Skeletal muscle satellite cell (primary cell): ENCODE measurements at regions not wholly inside any gene's neighbourhood (a gene's known extent, or its start where the extent isn't known, plus 50 kb on each side); places are given as distances from the start of the nearest gene placed in this dataset.
"Not testable (repeated sequence)": the region's sequence is repeated elsewhere in the genome, so short reads cannot be mapped to it uniquely, and the experiment has no call there.

Experiments used
- H3K27me3 ChIP-seq: 2 replicates; pipeline ENCODE4 v1.7.0; 2013; ENCODE audit warnings: low read length; ENCODE audit not compliant: control insufficient read depth, insufficient read depth
- H3K36me3 ChIP-seq: 2 replicates; pipeline ENCODE4 v1.7.0; 2013; ENCODE audit warnings: mild to moderate bottlenecking, control low read depth, low read length; ENCODE audit not compliant: insufficient read depth
- H3K4me1 ChIP-seq: 2 replicates; pipeline ENCODE4 v1.7.0; 2013; ENCODE audit warnings: low read length; ENCODE audit not compliant: control insufficient read depth, insufficient read depth
- H3K4me2 ChIP-seq: 2 replicates; pipeline ENCODE4 v1.7.0; 2013; ENCODE audit warnings: mild to moderate bottlenecking, low read length
- H3K4me3 ChIP-seq: 2 replicates; pipeline ENCODE4 v1.7.0; 2013; ENCODE audit warnings: low read length
- H3K9ac ChIP-seq: 2 replicates; pipeline ENCODE4 v1.7.0; 2013; ENCODE audit warnings: mild to moderate bottlenecking, low read depth, low read length, moderate library complexity
- H3K9me3 ChIP-seq: replicated peaks from 2 replicates; pipeline ENCODE4 v1.7.0; 2013; ENCODE audit warnings: mild to moderate bottlenecking, control low read depth, low read length

DNA sequence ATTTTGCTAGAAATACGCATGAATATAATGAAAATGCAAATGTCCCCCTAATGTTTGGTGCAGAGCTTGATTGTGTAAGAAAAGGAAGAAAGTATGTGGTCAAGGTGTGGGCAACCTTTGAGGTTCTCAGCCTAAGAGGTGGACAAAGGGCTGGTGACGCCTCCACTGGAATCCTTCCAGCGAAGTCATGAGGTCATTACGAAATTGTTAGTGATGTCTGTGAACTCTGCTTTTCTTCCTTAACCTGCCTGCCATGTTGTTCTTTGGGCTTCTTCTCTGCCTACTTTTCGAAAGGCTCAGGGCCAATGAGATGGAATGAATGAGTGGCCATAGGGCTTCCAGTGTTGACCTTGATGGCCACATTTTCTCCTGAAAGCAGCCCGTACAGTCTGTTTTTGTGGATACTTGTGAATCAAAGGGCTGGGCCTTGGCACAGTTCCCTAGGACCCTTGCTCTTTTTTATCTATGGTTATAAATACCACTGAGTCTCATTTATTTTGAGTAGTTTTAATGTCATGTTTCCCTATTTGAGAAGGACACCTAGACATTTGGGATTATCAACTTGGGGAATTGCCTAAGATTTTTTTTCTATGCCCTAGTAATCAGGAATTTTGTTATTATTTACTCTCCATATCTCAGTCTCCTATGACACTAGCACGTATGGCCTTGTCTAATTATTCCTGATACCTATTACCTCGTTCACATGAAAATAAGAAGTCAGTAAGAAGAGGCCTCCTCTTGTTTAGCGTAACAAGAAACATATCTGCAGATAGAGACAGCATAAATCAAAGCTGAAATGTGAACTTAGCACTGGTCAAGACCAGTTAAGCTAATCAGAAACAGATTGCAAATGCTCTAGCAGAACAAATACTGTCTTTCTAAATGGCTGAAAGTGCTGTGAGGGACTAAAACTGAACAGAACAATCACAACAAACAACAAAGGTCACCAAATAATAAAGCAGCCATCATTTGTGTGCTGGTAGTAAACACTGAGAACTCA lies 334.6 kb downstream of the BCL2L11 start:
- H3K9me3 ChIP-seq, H3K36me3 ChIP-seq, H3K4me1 ChIP-seq, H3K9ac ChIP-seq, H3K4me3 ChIP-seq, H3K27me3 ChIP-seq, H3K4me2 ChIP-seq: not testable (repeated sequence)

DNA sequence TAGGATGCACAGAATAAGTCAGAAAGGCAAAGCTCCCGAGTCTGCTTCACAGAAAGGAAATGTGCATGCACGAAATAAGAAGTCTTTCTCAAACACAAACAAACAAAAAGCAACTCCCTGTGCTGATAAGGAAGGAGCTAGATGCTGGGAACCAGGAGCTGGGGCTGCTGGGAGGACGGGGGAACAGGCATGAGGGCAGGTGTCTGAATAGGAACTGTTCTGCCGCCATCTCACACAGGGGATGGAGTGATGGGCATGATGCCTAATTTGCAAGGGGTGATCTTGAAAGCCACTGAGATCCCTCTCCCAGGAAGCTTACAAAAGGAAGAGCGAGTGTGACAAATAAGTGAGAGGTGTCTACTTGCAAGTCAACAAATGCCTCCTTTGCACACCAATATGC lies 336.5 kb downstream of the BCL2L11 start:
- H3K9ac ChIP-seq, H3K4me2 ChIP-seq, H3K27me3 ChIP-seq, H3K9me3 ChIP-seq, H3K4me3 ChIP-seq, H3K4me1 ChIP-seq, H3K36me3 ChIP-seq: not testable (repeated sequence)

- not testable (repeated sequence) for H3K36me3 ChIP-seq, H3K27me3 ChIP-seq, H3K4me1 ChIP-seq, H3K4me3 ChIP-seq, H3K4me2 ChIP-seq, H3K9ac ChIP-seq, H3K9me3 ChIP-seq
These were observed 340.2 kb downstream of the BCL2L11 start for GRCh38 chr2:111460901-111461300.

GRCh38 chr2:111461831-111462230 lies 341.1 kb downstream of the BCL2L11 start:
- H3K9me3 ChIP-seq, H3K4me2 ChIP-seq, H3K27me3 ChIP-seq, H3K4me1 ChIP-seq, H3K36me3 ChIP-seq, H3K4me3 ChIP-seq, H3K9ac ChIP-seq: not testable (repeated sequence)

DNA sequence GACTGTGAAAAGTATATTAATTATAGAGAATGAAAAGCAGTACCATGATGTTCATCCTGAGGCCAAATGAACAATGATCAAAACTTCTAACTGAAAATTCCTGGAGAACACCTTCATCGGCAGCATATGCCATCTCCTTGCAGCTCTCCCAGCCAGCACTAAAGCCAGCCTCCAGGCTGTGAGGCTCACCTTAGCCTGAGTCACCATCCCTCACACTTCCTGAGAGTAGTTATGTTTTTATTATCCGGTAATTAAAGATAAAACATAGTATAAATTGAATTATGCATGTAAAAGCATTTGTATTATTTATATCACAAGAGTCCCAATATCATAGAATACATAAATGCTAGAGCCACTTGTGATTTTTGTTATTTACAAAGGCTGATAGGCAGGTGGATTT lies 341.9 kb downstream of the BCL2L11 start:
- H3K27me3 ChIP-seq, result not testable (repeated sequence)

GRCh38 chr2:111463238-111463848 lies 342.6 kb downstream of the BCL2L11 start:
- not testable (repeated sequence) for H3K9me3 ChIP-seq, H3K27me3 ChIP-seq, H3K9ac ChIP-seq, H3K4me1 ChIP-seq, H3K4me3 ChIP-seq, H3K36me3 ChIP-seq
- H3K4me2 ChIP-seq, result peak overlapping the region; percentile 59

More for the DNA sequence above, 341.9 kb downstream of the BCL2L11 start:
- not testable (repeated sequence) for H3K4me2 ChIP-seq, H3K9ac ChIP-seq, H3K4me3 ChIP-seq, H3K36me3 ChIP-seq, H3K9me3 ChIP-seq, H3K4me1 ChIP-seq

DNA sequence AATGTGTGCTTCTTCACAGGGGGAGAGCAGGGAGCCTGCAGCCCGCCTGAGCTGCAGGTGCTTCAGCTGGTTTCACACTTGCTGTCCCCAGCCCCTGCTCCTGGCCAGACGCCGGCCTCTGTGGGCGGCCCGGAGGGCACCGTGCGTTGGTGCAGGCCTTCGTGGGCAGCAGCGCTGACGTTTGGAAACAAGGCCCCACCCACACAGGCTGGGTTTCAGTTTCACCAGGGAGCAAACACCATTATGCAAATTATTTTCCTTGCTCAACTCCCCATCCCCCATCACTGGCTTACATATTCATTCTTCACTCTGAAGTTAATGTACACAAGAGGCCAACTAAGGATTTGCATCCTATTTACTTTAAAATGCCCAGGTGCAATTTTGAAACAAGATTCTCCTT lies 343.2 kb downstream of the BCL2L11 start:
- not testable (repeated sequence) for H3K27me3 ChIP-seq, H3K36me3 ChIP-seq, H3K9me3 ChIP-seq, H3K4me1 ChIP-seq, H3K9ac ChIP-seq, H3K4me3 ChIP-seq
- peak overlapping the region; percentile 59 for H3K4me2 ChIP-seq

- not testable (repeated sequence) for H3K4me1 ChIP-seq, H3K27me3 ChIP-seq, H3K36me3 ChIP-seq, H3K9ac ChIP-seq, H3K9me3 ChIP-seq
- Histone ChIP-seq H3K4me2 (peak overlapping the region; percentile 58), H3K4me3 (peak overlapping the region; percentile 42)
These were observed 343.7 kb downstream of the BCL2L11 start for GRCh38 chr2:111464367-111464766.

DNA sequence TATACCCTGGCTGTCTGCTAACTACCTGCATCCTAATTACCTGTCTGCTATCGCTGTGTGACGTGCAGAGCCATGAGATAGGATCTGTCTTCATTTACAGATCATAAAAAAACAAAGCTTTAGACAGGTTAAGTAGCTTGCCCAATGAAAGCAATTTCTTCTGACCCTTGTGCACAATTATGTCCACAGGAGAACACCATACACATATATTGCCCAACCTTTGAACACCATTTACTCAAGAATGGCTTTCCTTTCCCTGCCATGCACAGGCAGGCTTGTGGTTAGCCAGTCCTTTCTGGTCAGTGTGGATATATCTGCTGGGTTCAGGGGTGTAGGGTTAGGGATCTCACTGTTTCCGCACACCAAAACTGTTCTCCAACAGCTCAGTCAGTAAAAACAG lies 344.8 kb downstream of the BCL2L11 start:
- not testable (repeated sequence) for H3K4me3 ChIP-seq, H3K4me1 ChIP-seq

DNA sequence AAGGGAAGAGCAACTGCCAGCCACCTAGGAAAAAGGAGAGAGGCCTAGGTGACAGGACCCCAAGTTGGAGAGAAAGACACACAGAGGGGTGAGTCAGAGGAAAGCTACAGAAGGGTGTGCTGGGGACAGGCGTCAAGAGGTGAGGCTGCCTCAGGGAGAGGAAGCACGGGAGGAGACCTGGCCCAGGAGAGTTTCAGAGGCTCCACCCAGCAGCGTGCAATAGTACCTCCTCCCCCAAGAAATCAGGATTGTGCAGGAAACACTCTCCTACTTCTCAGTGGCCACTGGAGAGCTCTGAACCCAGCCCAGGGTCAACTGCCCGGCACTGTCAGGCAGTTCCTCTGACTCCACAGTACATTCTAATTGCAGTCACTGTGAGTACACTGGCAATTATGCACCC lies 346.0 kb downstream of the BCL2L11 start:
- H3K4me3 ChIP-seq, H3K9ac ChIP-seq, H3K36me3 ChIP-seq, H3K27me3 ChIP-seq, H3K9me3 ChIP-seq, H3K4me1 ChIP-seq, H3K4me2 ChIP-seq: not testable (repeated sequence)

More for the DNA sequence above, 344.8 kb downstream of the BCL2L11 start:
- not testable (repeated sequence) for H3K36me3 ChIP-seq, H3K9me3 ChIP-seq, H3K9ac ChIP-seq, H3K27me3 ChIP-seq, H3K4me2 ChIP-seq

DNA sequence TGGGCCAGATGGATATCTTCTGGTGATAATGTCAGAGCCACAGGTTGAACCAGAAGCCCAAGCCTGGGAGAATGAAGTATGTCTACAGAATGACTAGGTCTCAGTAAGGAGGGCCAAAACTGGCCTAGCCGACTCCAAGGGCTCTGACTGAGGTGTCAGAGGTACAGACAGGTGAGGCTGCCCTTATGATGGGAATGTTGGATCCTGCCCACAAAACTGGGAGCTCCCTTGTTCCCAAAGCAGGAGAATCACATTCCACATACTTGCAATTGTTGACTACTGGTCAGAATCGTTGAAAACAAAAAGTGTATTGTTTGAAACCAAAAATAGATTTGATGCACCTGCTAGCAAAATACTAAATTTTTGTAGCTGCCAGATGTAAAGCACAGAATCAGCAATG lies 350.2 kb downstream of the BCL2L11 start:
- not testable (repeated sequence) for H3K4me2 ChIP-seq, H3K4me3 ChIP-seq, H3K4me1 ChIP-seq, H3K36me3 ChIP-seq, H3K27me3 ChIP-seq, H3K9ac ChIP-seq, H3K9me3 ChIP-seq
